CD8-positive, alpha-beta memory T cell (primary cell): ENCODE measurements at regions not wholly inside any gene's neighbourhood (a gene's known extent, or its start where the extent isn't known, plus 50 kb on each side); places are given as distances from the start of the nearest gene placed in this dataset.

ENCODE experiments used
- CTCF ChIA-PET: fragments of 350-600 bp; sonication (Branson Sonifier 250); formaldehyde crosslinking; loops from one replicate; lab custom pipeline; 2021; ENCODE audit warnings: antibody characterized with exemption; lab: Charles Lee
- POLR2A ChIA-PET: fragments of 350-600 bp; sonication (Branson Sonifier 250); formaldehyde crosslinking; loops from one replicate; lab custom pipeline; 2021; ENCODE audit warnings: antibody characterized with exemption; lab: Charles Lee
- DNase-seq, 5 donors: peaks; one replicate each; pipeline versions ENCODE4 v3.0.0 to v3.0.0-alpha.2; 2020 to 2022; ENCODE audit warnings: mixed read lengths in 1 of 5
- H3K27ac ChIP-seq: one replicate; pipeline ENCODE4 v1.7.0; 2013; ENCODE audit warnings: low read depth, mild to moderate bottlenecking, low read length, moderate library complexity
- H3K27me3 ChIP-seq: 2 replicates; pipeline ENCODE4 v1.7.0; 2013; ENCODE audit warnings: low read length, mild to moderate bottlenecking; ENCODE audit not compliant: insufficient read depth, poor library complexity, severe bottlenecking
- H3K36me3 ChIP-seq: 2 replicates; pipeline ENCODE4 v1.7.0; 2013; ENCODE audit warnings: mild to moderate bottlenecking, low read length, moderate library complexity; ENCODE audit not compliant: insufficient read depth
- H3K4me1 ChIP-seq: 2 replicates; pipeline ENCODE4 v1.7.0; 2013; ENCODE audit warnings: mild to moderate bottlenecking, low read length, moderate library complexity; ENCODE audit not compliant: insufficient read depth
- H3K4me3 ChIP-seq: 2 replicates; pipeline ENCODE4 v1.7.0; 2013; ENCODE audit warnings: mild to moderate bottlenecking, low read length
- H3K9me3 ChIP-seq: 2 replicates; pipeline ENCODE4 v1.7.0; 2013; ENCODE audit warnings: mild to moderate bottlenecking, low read length
- H3K27ac Mint-ChIP-seq, 8 donors: one replicate each; pipeline ENCODE4 v1.8.0; 2020 to 2021; ENCODE audit warnings: mixed read lengths in 8 of 8, mild to moderate bottlenecking in 6 of 8, inconsistent platforms in 3 of 8, moderate library complexity in 3 of 8
- H3K27me3 Mint-ChIP-seq, 2 donors: one replicate each; pipeline ENCODE4 v1.8.0; 2020 to 2021; ENCODE audit warnings: mixed read lengths in 2 of 2, mild to moderate bottlenecking in 1 of 2, moderate library complexity in 1 of 2
- H3K36me3 Mint-ChIP-seq, 3 donors: one replicate each; pipeline ENCODE4 v1.8.0; 2020 to 2021; ENCODE audit warnings: mixed read lengths in 3 of 3, inconsistent platforms in 1 of 3, mild to moderate bottlenecking in 1 of 3
- H3K4me1 Mint-ChIP-seq, 3 donors: one replicate each; pipeline ENCODE4 v1.8.0; 2020 to 2021; ENCODE audit warnings: mixed read lengths in 3 of 3, inconsistent platforms in 1 of 3, mild to moderate bottlenecking in 1 of 3
- H3K4me3 Mint-ChIP-seq, 7 donors: one replicate each; pipeline ENCODE4 v1.8.0; 2020 to 2021; ENCODE audit warnings: mixed read lengths in 7 of 7, mild to moderate bottlenecking in 6 of 7, moderate library complexity in 4 of 7, inconsistent platforms in 2 of 7
- H3K9me3 Mint-ChIP-seq, 5 donors: one replicate each; pipeline ENCODE4 v1.8.0; 2020 to 2022; ENCODE audit warnings: mixed read lengths in 5 of 5, mild to moderate bottlenecking in 3 of 5, moderate library complexity in 2 of 5, inconsistent platforms in 1 of 5

DNA sequence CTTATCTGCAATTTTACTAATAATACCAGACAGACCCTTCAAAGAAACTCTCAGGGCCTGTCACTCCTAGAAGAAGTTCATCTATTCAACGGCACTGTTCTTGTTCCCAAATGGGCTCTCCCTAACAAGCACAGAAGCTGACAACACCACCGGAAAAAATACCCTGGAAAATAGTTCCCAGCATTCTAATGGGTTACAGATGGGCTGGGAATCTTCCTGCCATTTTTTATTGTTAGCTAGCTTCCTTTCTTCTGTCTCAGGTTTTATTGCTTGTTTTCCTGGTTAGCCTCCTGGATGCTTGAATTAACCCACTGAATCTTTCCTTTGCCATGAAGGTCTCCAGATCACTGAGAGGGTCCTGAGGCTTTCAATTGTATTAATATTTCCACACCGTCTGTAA lies 689.8 kb upstream of the NRP1 start:
- Mint-ChIP-seq H3K4me1 (no peaks in the 10 kb centered on the region), H3K36me3 (no peaks in the 10 kb centered on the region), H3K27ac (no peak overlapping the region), H3K4me3 (no peak overlapping the region), H3K27me3 (no peaks in the 10 kb centered on the region), H3K9me3 (peaks cover 0 to 7% (median 2%) of the 10 kb centered on the region in 5 donors)
- no peak overlapping the region for H3K4me3 ChIP-seq
- no peak for DNase-seq
- no peaks in the 10 kb centered on the region for H3K4me1 ChIP-seq
- H3K27me3 ChIP-seq = no peaks in the 10 kb centered on the region
- no peak overlapping the region for H3K27ac ChIP-seq
- H3K36me3 ChIP-seq = no peaks in the 10 kb centered on the region
- H3K9me3 ChIP-seq = no peaks in the 10 kb centered on the region
- ChIA-PET POLR2A (no interaction called here), CTCF (no interaction called here)

DNA sequence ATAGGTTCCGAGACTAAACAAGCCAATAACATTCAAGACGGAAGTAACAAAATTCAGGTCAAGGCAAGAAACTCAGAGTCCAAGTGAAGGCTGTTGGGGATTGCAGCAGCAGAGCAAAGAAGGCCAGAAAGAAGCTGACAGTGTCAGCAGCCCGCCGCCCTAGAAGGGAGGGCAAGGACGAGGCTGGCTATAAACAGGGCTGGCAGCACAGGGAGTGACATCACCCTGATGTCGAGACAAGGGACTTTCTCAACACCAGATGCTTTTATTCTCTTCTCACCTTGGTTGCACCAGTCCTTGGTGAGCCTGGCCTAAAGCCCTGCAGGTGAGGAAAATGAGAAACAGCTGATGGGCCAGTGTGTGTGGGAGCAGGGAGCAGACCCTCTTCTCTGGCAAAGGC lies 687.7 kb upstream of the NRP1 start:
- no peak overlapping the region for H3K27ac Mint-ChIP-seq
- DNase-seq = no peak
- H3K4me3 ChIP-seq = no peak overlapping the region
- no peaks in the 10 kb centered on the region for H3K36me3 Mint-ChIP-seq
- peaks cover 0 to 9% (median 2%) of the 10 kb centered on the region in 5 donors for H3K9me3 Mint-ChIP-seq
- H3K4me1 Mint-ChIP-seq = no peaks in the 10 kb centered on the region
- H3K27me3 Mint-ChIP-seq = peaks cover 0 to 4% of the 10 kb centered on the region in 2 donors
- no peaks in the 10 kb centered on the region for H3K27me3 ChIP-seq
- H3K4me3 Mint-ChIP-seq = no peak overlapping the region
- ChIA-PET CTCF (no interaction called here), POLR2A (no interaction called here)
- H3K36me3 ChIP-seq = no peaks in the 10 kb centered on the region
- H3K4me1 ChIP-seq = no peaks in the 10 kb centered on the region
- no peaks in the 10 kb centered on the region for H3K9me3 ChIP-seq
- no peak overlapping the region for H3K27ac ChIP-seq

DNA sequence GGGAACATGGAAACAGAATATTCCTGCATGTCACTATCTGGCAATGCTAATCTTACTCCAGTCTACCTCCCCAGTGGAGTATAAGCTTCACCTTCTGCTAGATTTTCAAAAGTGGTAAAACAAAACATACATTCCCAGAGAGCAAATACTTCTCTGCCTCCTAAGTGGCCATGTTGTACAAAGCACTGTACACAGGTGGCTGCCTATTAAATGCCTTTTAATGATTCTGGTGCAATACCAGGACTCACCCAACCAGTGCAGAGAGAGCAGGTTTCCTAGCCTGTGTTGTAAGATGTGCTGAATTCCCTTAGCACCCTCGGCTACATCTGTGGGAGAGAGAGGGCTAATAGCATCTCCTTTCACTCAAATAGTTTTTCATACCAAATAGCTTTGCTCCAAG lies 684.3 kb upstream of the NRP1 start:
- Mint-ChIP-seq H3K36me3 (peaks cover 0 to 3% (median 0%) of the 10 kb centered on the region in 3 donors), H3K9me3 (peaks cover 0 to 7% (median 4%) of the 10 kb centered on the region in 5 donors), H3K4me1 (no peaks in the 10 kb centered on the region), H3K27ac (no peak overlapping the region), H3K27me3 (peaks cover 0 to 11% of the 10 kb centered on the region in 2 donors), H3K4me3 (no peak overlapping the region)
- Histone ChIP-seq H3K27ac (no peak overlapping the region), H3K9me3 (no peaks in the 10 kb centered on the region), H3K4me1 (no peaks in the 10 kb centered on the region), H3K27me3 (no peaks in the 10 kb centered on the region), H3K36me3 (no peaks in the 10 kb centered on the region), H3K4me3 (no peak overlapping the region)
- CTCF ChIA-PET = no interaction called here
- DNase-seq = no peak
- POLR2A ChIA-PET = no interaction called here

DNA sequence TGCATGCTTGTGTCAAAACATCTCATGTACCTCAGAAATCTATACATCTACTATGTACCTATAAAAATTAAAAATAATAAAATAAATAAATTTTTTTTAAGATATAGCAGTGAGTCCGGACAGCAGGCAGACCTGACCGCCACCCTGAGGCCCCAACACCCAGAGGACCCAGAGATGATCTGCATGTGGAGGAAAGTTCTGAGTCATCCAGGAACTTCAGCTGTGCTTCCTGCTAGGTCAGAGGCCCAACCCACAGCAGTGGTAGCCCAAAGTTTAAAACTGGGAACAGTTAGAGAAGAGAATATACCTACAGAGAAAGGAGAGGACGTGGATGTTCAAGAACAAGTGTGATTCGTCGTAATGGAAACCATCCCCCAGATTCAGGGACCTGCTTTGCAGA lies 683.7 kb upstream of the NRP1 start:
- Histone ChIP-seq H3K4me1 (no peaks in the 10 kb centered on the region), H3K27me3 (no peaks in the 10 kb centered on the region), H3K27ac (no peak overlapping the region), H3K36me3 (no peaks in the 10 kb centered on the region), H3K9me3 (no peaks in the 10 kb centered on the region), H3K4me3 (no peak overlapping the region)
- H3K4me1 Mint-ChIP-seq = no peaks in the 10 kb centered on the region
- no peak for DNase-seq
- ChIA-PET CTCF (no interaction called here), POLR2A (no interaction called here)
- peaks cover 0 to 9% (median 4%) of the 10 kb centered on the region in 5 donors for H3K9me3 Mint-ChIP-seq
- H3K36me3 Mint-ChIP-seq = peaks cover 0 to 3% (median 0%) of the 10 kb centered on the region in 3 donors
- H3K27ac Mint-ChIP-seq = no peak overlapping the region
- H3K4me3 Mint-ChIP-seq = no peak overlapping the region
- H3K27me3 Mint-ChIP-seq = peaks cover 0 to 11% of the 10 kb centered on the region in 2 donors

DNA sequence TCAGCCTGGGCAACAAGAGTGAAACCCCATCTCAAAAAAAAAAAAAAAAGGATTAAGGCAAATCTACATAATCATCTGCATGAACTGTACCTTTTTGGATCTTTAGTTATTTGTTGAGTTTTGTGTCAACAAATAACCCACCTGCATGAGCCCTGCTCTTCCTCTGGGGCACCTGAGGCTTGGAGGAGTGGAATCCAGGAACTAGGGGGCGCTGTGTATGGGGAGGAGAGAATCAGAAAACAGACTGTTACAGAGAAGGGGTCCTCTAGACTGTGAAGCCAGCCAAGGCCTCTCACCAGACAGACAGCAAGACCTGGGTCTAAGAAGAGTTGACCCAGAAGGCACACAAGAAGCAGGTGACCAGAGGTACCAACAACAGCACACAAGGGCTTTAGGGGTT lies 682.8 kb upstream of the NRP1 start:
- H3K9me3 ChIP-seq = no peaks in the 10 kb centered on the region
- H3K27ac ChIP-seq = no peak overlapping the region
- no peaks in the 10 kb centered on the region for H3K4me1 ChIP-seq
- no peaks in the 10 kb centered on the region for H3K36me3 ChIP-seq
- Mint-ChIP-seq H3K4me3 (no peak overlapping the region), H3K27ac (no peak overlapping the region), H3K9me3 (peaks cover 0 to 13% (median 4%) of the 10 kb centered on the region in 5 donors), H3K4me1 (no peaks in the 10 kb centered on the region), H3K36me3 (peaks cover 0 to 3% (median 0%) of the 10 kb centered on the region in 3 donors), H3K27me3 (peaks cover 0 to 12% of the 10 kb centered on the region in 2 donors)
- H3K4me3 ChIP-seq = no peak overlapping the region
- DNase-seq = no peak
- H3K27me3 ChIP-seq = no peaks in the 10 kb centered on the region
- POLR2A ChIA-PET = no interaction called here
- CTCF ChIA-PET = interaction anchor here (0.7 kb wide), 1 partner anchor 581 kb away, joined by 3 read pairs; no protein-coding TSS in a partner anchor

DNA sequence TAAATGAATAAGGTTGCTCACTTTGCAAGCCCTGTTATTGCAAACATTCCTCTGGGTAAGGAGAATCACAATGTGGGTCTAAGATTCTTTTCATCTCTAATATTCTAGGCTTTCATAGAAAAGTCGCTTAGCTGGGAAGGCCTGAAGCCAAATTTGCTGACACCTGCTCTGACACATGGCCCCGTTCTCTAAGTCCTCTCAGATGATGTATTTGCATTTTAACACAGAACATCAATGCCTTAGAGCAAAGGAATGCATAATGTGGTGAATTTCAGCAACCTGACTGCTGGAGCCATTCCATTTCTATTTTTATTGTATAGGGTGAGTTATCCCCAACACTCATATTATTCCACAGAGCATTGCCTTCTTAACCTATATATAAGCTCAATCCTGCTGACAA lies 682.1 kb upstream of the NRP1 start:
- no peak for DNase-seq
- no peaks in the 10 kb centered on the region for H3K36me3 ChIP-seq
- no peaks in the 10 kb centered on the region for H3K4me1 ChIP-seq
- H3K4me3 ChIP-seq = no peak overlapping the region
- Mint-ChIP-seq H3K27ac (no peak overlapping the region), H3K36me3 (peaks cover 0 to 3% (median 0%) of the 10 kb centered on the region in 3 donors), H3K4me3 (no peak overlapping the region), H3K9me3 (peaks cover 0 to 15% (median 0%) of the 10 kb centered on the region in 5 donors), H3K4me1 (no peaks in the 10 kb centered on the region), H3K27me3 (peaks cover 0 to 12% of the 10 kb centered on the region in 2 donors)
- CTCF ChIA-PET = no interaction called here
- H3K27ac ChIP-seq = no peak overlapping the region
- no peaks in the 10 kb centered on the region for H3K9me3 ChIP-seq
- H3K27me3 ChIP-seq = no peaks in the 10 kb centered on the region
- POLR2A ChIA-PET = no interaction called here

DNA sequence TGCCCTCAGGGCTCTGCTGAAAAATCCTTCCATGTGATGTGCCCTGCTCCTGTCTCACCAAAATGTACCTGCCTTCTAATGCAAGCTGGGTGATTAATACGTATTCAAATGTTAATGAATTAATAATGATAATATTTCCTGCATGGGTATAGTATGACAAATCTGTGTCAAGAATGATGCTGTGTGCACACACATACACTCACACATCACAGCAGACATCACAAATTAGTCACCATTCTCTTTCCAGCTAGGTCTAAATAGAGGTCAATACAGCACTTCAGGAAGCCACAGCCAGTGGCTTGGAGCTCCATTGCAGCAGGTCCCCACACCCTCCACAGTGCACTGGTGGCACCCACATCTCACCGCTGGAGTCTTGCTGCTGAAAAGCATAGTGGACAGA lies 681.2 kb upstream of the NRP1 start:
- peak overlapping the region in 1 of 7 donors; percentile 28 for H3K4me3 Mint-ChIP-seq
- no peak overlapping the region for H3K27ac ChIP-seq
- no peak overlapping the region for H3K4me3 ChIP-seq
- peaks cover 0 to 19% (median 2%) of the 10 kb centered on the region in 5 donors for H3K9me3 Mint-ChIP-seq
- H3K27ac Mint-ChIP-seq = no peak overlapping the region
- peaks cover 0 to 3% (median 0%) of the 10 kb centered on the region in 3 donors for H3K36me3 Mint-ChIP-seq
- no peaks in the 10 kb centered on the region for H3K27me3 ChIP-seq
- no peak for DNase-seq
- no peaks in the 10 kb centered on the region for H3K9me3 ChIP-seq
- no peaks in the 10 kb centered on the region for H3K36me3 ChIP-seq
- POLR2A ChIA-PET = no interaction called here
- H3K4me1 Mint-ChIP-seq = no peaks in the 10 kb centered on the region
- H3K4me1 ChIP-seq = no peaks in the 10 kb centered on the region
- CTCF ChIA-PET = no interaction called here
- H3K27me3 Mint-ChIP-seq = peaks cover 0 to 12% of the 10 kb centered on the region in 2 donors

DNA sequence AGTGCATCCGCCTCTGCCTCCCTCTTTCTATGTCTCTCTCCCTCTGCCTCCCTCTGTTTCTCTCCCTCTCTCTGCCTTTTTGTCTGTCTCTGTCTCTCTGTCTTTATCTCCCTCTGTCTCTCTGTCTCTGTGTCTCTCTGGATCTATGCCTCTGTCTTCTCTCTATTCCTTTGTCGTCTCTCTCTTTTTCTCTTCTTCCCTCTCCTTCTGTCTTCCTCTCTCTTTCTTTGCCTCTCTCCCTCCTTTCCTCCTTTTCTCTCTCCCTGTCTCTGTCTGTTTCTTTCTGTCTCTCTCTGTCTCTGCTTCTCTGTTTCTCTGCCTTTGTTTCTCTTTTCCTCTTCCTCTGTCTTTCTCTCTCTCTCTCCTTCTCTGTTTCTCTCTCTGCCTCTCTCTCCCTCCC lies 678.8 kb upstream of the NRP1 start:
- no peak overlapping the region for H3K4me3 Mint-ChIP-seq
- H3K36me3 Mint-ChIP-seq = peaks cover 0 to 3% (median 0%) of the 10 kb centered on the region in 3 donors
- no peak overlapping the region for H3K4me3 ChIP-seq
- no peak overlapping the region for H3K27ac Mint-ChIP-seq
- H3K36me3 ChIP-seq = no peaks in the 10 kb centered on the region
- peaks cover 0 to 19% (median 2%) of the 10 kb centered on the region in 5 donors for H3K9me3 Mint-ChIP-seq
- CTCF ChIA-PET = no interaction called here
- H3K27ac ChIP-seq = no peak overlapping the region
- H3K4me1 ChIP-seq = no peaks in the 10 kb centered on the region
- DNase-seq = no peak
- no peaks in the 10 kb centered on the region for H3K27me3 ChIP-seq
- H3K27me3 Mint-ChIP-seq = peaks cover 0 to 12% of the 10 kb centered on the region in 2 donors
- no peaks in the 10 kb centered on the region for H3K4me1 Mint-ChIP-seq
- no peaks in the 10 kb centered on the region for H3K9me3 ChIP-seq
- POLR2A ChIA-PET = no interaction called here
